Endothelial cell of umbilical vein (primary cell): ENCODE measurements at regions not wholly inside any gene's neighbourhood (a gene's known extent, or its start where the extent isn't known, plus 50 kb on each side); places are given as distances from the start of the nearest gene placed in this dataset.

Source experiments
- BruUV-seq: library from RNA; stranded (reverse); fragments of 400-500 nt; replicated peaks from 2 replicates; lab custom pipeline; 2021; lab: Mats Ljungman, UMichigan
- CTCF ChIA-PET: fragments of 300-600, 350-600 bp; sonication (Branson Sonifier 250); formaldehyde crosslinking; loops from one replicate; lab custom pipeline; 2021; ENCODE audit warnings: antibody characterized with exemption, inconsistent platforms; lab: Charles Lee
- POLR2A ChIA-PET: fragments of 300-600, 350-600 bp; sonication (Branson Sonifier 250); formaldehyde crosslinking; loops from one replicate; lab custom pipeline; 2021; ENCODE audit warnings: antibody characterized with exemption, inconsistent platforms; lab: Charles Lee
- DNase-seq: peaks from one replicate; pipeline ENCODE4 v3.0.0-alpha.2; 2011; ENCODE audit warnings: low read depth, low spot score
- FAIRE-seq: peaks from 2 replicates; lab custom pipeline; 2011; peaks lifted over from hg19 to GRCh38; lab: Jason Lieb, UNC
- H2AFZ ChIP-seq: 2 replicates; pipeline ENCODE4 v1.6.0; 2012; ENCODE audit warnings: low read depth, low read length, control low read depth, inconsistent platforms
- H3K27ac ChIP-seq: 2 replicates; pipeline ENCODE4 v1.5.1; 2011; ENCODE audit warnings: low read depth, mild to moderate bottlenecking, control low read depth, low read length, moderate library complexity; ENCODE audit not compliant: insufficient read depth
- H3K27me3 ChIP-seq, 2 experiments: 2 replicates each; pipeline versions ENCODE4 v1.6.0 to v1.6.1; 2011; ENCODE audit warnings: low read length in 2 of 2, mixed read lengths in 1 of 2; ENCODE audit not compliant: control insufficient read depth in 2 of 2, insufficient read depth in 2 of 2
- H3K36me3 ChIP-seq, 2 experiments: 2 replicates in 1 of 2; 3 replicates in 1 of 2; pipeline ENCODE4 v1.5.1; 2011; ENCODE audit warnings: low read length in 2 of 2, mild to moderate bottlenecking in 1 of 2, moderate library complexity in 1 of 2; ENCODE audit not compliant: control insufficient read depth in 2 of 2, insufficient read depth in 2 of 2; ENCODE audit errors: extremely low read depth in 1 of 2
- H3K4me1 ChIP-seq: 3 replicates; pipeline ENCODE4 v1.5.1; 2011; ENCODE audit warnings: mild to moderate bottlenecking, low read length; ENCODE audit not compliant: control insufficient read depth, insufficient read depth; ENCODE audit errors: extremely low read depth
- H3K4me2 ChIP-seq: 2 replicates; pipeline ENCODE4 v1.6.1; 2011; ENCODE audit warnings: low read length, control low read depth, mixed read lengths; ENCODE audit not compliant: insufficient read depth
- H3K4me3 ChIP-seq, 3 experiments: fragments of 200-600 bp in 1 of 3; sonication (generic), shearing (Covaris generic) in 1 of 3; replicated peaks in 1 of 3; 2 replicates each; pipeline ENCODE4 v1.5.1; 2011 to 2016; ENCODE audit warnings: control low read depth in 3 of 3, low read length in 3 of 3, mild to moderate bottlenecking in 2 of 3, inconsistent platforms in 1 of 3, low read depth in 1 of 3, moderate library complexity in 1 of 3; ENCODE audit not compliant: insufficient read depth in 1 of 3
- H3K79me2 ChIP-seq: 2 replicates; pipeline ENCODE4 v1.6.0; 2012; ENCODE audit warnings: low read length, inconsistent platforms; ENCODE audit not compliant: control insufficient read depth, insufficient read depth
- H3K9ac ChIP-seq: replicated peaks from 2 replicates; pipeline ENCODE3; 2011; ENCODE audit warnings: low read length, control low read depth; ENCODE audit not compliant: insufficient read depth; ENCODE audit errors: extremely low read depth
- H3K9me1 ChIP-seq: replicated peaks from 3 replicates; pipeline ENCODE4 v1.6.0; 2011; ENCODE audit warnings: mild to moderate bottlenecking, low read length; ENCODE audit not compliant: control insufficient read depth, insufficient read depth; ENCODE audit errors: extremely low read depth
- H3K9me3 ChIP-seq: replicated peaks from 2 replicates; pipeline ENCODE4 v1.5.1; 2012; ENCODE audit warnings: low read length, inconsistent platforms; ENCODE audit not compliant: control insufficient read depth, insufficient read depth
- H4K20me1 ChIP-seq: replicated peaks from 2 replicates; pipeline ENCODE3; 2011; ENCODE audit warnings: mild to moderate bottlenecking, low read length; ENCODE audit not compliant: control insufficient read depth, insufficient read depth; ENCODE audit errors: extremely low read depth
- CTCF ChIP-seq, 2 donors: IDR thresholded peaks; 1 replicate in 1 of 2; 2 replicates in 1 of 2; pipeline ENCODE4 v1.5.1; 2011; ENCODE audit warnings: low read length in 2 of 2, mild to moderate bottlenecking in 2 of 2, moderate library complexity in 2 of 2, control low read depth in 1 of 2, inconsistent platforms in 1 of 2, low read depth in 1 of 2; ENCODE audit not compliant: insufficient read depth in 1 of 2; ENCODE audit errors: extremely low read depth in 1 of 2
- EZH2 ChIP-seq: IDR thresholded peaks from 2 replicates; pipeline ENCODE4 v1.6.1; 2012; ENCODE audit warnings: borderline replicate concordance, low read depth, mild to moderate bottlenecking, moderate library complexity, low read length, inconsistent platforms; ENCODE audit not compliant: severe bottlenecking
- FOS ChIP-seq: IDR thresholded peaks from 2 replicates; pipeline ENCODE4 v1.6.1; 2011; ENCODE audit warnings: mild to moderate bottlenecking, low read length, moderate library complexity, borderline replicate concordance; ENCODE audit not compliant: insufficient read depth
- GATA2 ChIP-seq: IDR thresholded peaks from 2 replicates; pipeline ENCODE4 v1.7.0; 2011; ENCODE audit warnings: low read depth, mild to moderate bottlenecking, moderate library complexity, mixed read lengths, low read length; ENCODE audit not compliant: insufficient read length, insufficient read depth
- JUN ChIP-seq: IDR thresholded peaks from 2 replicates; pipeline ENCODE4 v1.6.1; 2011; ENCODE audit warnings: borderline replicate concordance, low read depth; ENCODE audit not compliant: insufficient read length, insufficient read depth
- MYC ChIP-seq: IDR thresholded peaks from one replicate; pipeline ENCODE4 v1.6.1; 2011; ENCODE audit warnings: mild to moderate bottlenecking, low read depth, low read length
- POLR2A ChIP-seq: IDR thresholded peaks from 2 replicates; pipeline ENCODE4 v1.6.1; 2012; ENCODE audit warnings: low read depth, mild to moderate bottlenecking, control low read depth, low read length
- POLR2AphosphoS5 ChIP-seq: IDR thresholded peaks from 2 replicates; pipeline ENCODE4 v1.6.1; 2012; ENCODE audit warnings: low read depth, mild to moderate bottlenecking, control low read depth, low read length, moderate library complexity; ENCODE audit not compliant: insufficient read depth
- dilution Hi-C: fragments of 300-500 bp; cut with MboI; formaldehyde crosslinking; loops from one replicate; pipeline ENCODE4 v1.15.0; 2019; ENCODE audit warnings: low sequenced_read_pairs; ENCODE audit not compliant: extremely low pct_ligation_motif_present
- intact Hi-C: fragments of 100-400 bp; cut with micrococcal nuclease; formaldehyde crosslinking; loops from one replicate; pipeline ENCODE4 v1.10.0; 2022
- TF ChIP-seq, protein P1 (sequence below): IDR thresholded peaks from 2 replicates; pipeline ENCODE4 v1.6.1; 2011; ENCODE audit not compliant: insufficient read depth, insufficient read length

DNA sequence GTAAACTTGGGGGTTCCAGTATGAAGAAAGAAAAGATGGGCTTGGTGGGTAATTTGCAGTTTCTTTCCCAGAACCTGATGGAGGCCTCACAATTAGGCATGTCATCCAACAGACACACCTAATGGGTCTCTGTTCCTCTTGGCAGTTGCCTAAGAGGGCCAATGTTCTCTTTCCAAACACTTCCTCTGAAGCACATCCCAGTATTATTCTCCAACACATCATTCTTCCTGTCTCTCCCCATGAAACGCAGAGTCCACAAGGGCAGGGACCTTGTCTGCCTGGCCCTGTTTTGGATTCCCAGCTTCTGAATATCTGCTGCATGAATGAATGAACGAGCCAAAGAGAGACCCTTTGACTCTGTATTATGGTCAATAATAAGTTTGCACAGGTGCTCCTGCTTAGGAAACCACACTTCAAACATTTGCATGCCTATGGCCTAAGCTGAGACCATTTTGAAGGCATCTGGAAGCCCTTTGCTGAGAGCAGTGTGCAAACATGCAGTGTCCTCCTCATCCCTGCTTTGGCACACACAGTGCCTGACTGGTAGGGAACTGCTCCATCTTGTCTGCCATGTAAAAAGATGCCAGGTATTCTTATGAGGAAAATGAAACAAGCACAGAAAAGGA is 100.9 kb upstream of the CHST15 start:
- Histone ChIP-seq H3K4me2 (no peak overlapping the region), H3K27ac (no peak overlapping the region), H3K79me2 (no peaks in the 10 kb centered on the region), H4K20me1 (no peaks in the 10 kb centered on the region), H3K4me1 (no peaks in the 10 kb centered on the region), H3K9me3 (no peaks in the 10 kb centered on the region), H3K27me3 (no peaks in the 10 kb centered on the region), H2AFZ (no peak overlapping the region), H3K9ac (no peak overlapping the region), H3K36me3 (no peaks in the 10 kb centered on the region), H3K4me3 (no peak overlapping the region), H3K9me1 (no peaks in the 10 kb centered on the region)
- no peak for FAIRE-seq
- TF ChIP-seq POLR2A (no peak), MYC (no peak), CTCF (IDR thresholded peaks at IDR 0.05; ENCODE audit: extremely low read depth in 1 of 2, insufficient read depth in 1 of 2, low read depth in 1 of 2, low read length in 2 of 2) (no peak), GATA2 (no peak), POLR2AphosphoS5 (no peak), JUN (no peak), EZH2 (no peak), FOS (no peak)
- TF ChIP-seq, protein P1, sequence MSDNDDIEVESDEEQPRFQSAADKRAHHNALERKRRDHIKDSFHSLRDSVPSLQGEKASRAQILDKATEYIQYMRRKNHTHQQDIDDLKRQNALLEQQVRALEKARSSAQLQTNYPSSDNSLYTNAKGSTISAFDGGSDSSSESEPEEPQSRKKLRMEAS: no peak
- DNase-seq: no peak
- no TSS peak for BruUV-seq
- CTCF ChIA-PET: interaction anchor here (0.8 kb wide), 1 partner anchor 18 kb away, joined by 3 read pairs; no protein-coding TSS in a partner anchor
- POLR2A ChIA-PET: no interaction called here
- intact Hi-C loops (no loop called here), dilution Hi-C loops (no loop called here)
